Fibroblast of skin of back (primary cell): ENCODE measurements at regions not wholly inside any gene's neighbourhood (a gene's known extent, or its start where the extent isn't known, plus 50 kb on each side); places are given as distances from the start of the nearest gene placed in this dataset.

Source experiments
- DNase-seq: peaks from one replicate; pipeline ENCODE4 v3.0.0-alpha.2; 2013

DNA sequence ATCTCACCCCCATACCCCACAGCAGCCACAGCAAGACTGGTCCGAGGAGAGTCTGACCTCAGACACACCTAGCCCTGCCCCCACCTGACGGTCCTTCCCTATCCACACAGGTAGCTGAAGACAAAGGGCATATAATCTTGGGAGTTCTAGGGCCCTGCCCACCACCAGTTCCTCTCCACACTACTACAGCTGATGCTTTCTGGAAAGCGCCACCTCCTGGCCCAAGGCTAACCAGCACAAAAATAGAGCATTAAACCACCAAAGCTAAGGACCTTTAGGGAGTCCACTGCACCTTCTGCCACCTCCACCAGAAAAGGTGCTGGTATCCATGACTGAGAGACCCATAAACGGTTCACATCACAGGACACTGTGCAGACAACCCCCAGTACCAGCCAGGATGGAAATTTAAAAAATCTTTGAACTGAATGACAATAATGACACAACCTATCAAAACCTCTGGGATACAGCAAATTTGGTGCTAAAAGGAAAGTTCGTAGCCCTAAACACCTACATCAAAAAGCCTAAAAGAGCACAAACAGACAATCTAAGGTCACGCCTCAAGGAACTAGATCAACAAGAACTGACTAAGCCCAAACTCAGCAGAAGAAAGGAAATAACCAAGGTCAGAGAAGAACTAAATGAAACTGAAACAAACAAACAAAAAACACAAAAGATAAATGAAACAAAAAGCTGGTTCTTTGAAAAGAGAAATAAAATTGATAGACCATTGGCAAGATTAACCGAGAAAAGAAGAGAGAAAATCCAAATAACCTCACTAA, 122.1 kb upstream of the TPRG1 start:
- DNase-seq, result no peak

DNA sequence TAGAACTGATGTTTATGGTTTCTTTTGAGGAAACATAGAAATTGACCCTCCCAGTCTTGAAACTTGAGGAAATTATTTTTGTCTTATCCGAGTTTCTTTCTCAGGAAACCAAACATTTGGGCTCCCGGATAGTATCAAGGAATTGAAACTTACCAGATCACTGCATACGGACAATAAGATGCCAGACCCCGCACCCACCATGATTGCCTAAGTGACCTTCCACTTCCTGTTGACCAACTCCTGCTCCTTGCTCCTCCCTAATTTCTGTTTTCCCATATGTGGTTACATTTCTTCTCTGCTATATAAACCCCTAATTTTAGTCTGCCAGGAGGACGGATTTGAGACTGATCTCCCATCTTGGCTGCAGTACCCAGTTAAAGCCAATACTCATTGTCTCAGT, 118.4 kb upstream of the TPRG1 start:
- no peak for DNase-seq

DNA sequence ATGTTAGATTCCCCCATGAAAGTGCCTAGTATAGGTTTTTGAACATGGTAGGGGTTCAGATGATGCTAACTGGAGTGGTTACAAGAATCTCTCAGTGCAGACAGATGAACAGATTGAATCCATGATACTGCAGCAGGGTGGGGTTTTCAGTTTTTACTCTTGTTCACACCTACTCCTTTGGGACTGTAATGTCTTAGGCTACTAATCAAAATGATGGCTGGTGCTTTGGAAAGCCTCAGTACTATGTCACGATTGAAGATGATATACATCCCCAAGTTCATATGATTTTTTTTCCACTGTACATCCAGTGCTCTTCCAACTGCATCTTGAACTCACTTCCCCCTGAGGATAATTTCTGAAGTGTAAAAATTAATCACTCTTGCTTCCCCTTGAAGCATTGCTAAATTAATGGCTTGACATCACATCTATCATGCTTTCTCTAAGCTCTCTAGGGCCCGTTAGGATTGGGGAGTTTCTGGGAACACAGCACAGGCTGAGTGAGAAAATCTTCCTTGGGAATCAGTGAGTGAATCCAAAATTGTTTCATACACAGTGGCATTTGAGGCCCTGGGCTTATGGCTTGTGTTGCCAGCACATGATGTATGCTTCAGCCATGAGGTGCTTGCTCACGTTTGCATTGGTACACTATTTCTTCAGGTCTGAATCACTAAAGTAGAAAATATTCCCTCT, 115.0 kb upstream of the TPRG1 start:
- no peak for DNase-seq

DNA sequence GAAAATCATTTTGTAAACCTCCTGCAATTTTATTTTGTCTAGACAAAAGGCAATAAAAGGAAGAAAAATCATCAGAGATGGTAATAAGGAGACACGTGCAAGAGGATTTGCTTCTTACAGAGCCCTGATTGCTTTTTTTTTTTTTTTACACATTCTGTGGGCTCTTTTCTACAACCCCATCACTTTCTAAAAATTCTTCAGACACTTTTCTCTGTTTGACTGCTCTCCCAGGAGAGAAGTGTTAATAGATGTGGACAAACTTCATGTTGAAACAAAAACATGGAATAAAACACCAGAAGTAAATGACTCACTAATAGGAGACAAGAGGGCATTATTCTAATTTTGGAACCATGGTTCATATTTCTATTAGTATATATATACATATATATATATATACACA, 114.4 kb upstream of the TPRG1 start:
- DNase-seq, result peak; percentile 4

DNA sequence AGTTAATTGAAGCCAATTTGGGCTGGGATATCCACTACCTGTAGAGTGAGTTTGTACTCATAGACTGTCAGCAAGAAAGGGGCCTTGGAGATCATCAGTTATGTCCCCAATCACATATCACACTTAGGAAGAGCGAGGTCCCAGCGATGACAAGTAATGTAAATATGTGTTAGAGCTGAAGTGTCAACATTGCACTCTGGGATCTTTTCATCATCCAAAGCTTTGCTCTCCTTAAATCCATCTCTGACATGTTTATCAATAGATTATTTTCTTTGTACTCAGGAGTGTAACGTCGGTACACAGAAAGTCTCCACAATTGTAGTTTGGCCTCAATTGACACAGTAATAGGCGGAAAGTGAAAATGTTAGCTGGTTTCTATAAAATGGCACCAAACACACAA, 113.7 kb upstream of the TPRG1 start:
- DNase-seq, result no peak

DNA sequence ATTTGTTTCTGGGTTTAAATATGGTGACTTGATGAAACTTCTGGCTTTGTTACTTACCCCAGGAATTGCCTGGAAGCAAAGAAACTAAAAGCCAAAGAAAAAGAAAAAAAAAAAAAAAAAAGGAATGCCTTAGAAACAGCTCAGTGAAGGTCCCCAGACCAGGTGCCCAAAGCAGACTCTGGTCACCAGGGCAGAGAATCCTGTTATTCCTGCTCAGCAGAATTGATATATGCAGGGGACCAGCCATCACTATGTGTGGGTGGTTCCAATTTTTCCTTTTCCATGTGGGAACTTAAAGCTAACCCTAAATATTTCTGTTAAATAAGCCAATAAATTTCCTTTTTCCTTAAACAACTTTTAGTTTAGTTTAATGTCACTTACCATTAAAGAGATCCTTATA, 100.8 kb upstream of the TPRG1 start:
- DNase-seq, result no peak

DNA sequence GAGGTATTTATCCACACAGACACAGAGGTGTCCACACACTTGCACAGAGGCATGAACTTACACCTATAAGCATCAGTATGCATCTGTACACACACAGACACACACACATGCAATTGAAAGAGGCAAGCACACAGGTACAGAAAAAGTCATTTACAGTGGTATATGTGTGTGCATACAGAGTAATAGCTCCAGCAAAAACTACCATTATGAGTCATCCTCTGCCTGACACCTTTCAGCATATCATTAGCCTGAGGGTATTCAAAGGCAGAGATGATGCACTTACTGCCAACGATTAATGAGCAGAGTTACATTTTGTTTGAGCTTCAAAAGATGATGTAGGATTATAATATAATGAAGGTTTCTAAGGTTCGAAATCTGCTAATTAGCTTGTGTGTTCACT, 100.3 kb upstream of the TPRG1 start:
- DNase-seq, result no peak

DNA sequence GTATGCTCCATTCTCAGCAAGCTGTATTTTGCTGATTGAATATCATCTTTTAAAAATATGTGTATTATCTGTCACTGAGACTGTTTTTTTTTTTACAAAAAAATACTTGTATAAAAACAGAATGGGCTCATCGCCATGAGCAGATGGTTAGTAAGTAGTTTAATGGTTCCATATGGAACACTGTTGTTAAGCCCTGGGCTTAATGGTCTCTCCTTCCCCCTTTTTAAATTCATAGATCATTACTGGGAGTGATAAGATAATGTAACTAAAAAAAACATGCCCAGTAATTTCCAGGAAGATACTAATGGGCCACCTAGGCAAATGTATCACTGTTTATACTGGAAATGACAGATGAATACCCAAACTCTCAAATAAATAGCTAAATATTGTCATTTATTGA, 95.3 kb upstream of the TPRG1 start:
- no peak for DNase-seq

DNA sequence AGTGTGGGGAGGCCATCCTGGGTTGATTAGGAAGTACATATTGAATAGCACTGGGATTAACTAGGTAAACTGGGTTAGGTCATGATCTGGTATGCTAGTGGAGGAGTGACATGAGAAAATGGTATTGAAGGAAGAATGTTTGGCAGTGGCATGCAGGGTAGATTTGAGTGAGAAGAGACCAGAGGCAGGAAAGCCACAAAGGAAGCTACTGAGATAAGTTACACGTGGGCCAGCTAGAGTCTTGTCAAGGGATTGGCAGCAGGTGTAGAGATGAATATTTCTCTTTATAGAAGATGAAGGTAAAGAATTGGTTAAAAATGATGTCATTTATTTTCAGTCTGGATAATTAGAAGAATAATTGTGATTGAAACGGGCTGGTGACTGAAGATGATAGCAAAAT, 91.0 kb upstream of the TPRG1 start:
- no peak for DNase-seq

DNA sequence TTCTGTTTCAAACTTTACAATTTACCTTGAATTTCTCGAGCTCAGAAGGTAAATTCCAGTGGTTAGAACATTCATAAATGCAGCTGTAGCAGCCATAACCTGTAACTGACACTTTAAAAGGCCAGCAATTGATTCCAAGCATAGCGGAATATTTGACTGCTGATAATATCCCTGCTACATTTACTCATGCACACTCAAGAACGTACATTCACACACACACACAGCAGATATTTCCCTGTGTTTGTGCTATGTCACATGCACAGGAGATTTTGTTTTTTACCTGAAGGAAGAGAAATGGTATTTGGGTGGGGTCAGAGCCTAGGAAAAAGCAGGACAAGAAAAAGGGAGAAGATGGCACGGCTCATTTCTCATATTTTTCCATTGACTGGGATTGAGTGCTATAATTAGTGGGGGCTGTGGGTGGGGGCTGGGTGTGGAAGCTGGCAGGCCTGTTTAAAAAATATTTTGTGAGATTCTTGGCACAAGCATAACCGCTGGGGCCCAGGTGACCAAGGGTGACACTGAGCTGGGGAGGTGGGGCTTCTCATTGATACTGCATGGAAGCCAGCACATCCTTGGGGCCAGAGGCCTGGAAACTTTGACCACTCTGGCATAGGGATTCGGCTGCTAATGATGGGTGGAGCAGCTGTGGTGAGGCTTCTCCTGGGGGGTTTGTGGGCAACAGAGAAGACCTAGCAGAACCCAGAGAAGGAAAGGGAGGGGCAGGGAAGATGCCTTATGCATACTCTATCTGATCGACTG, 88.9 kb upstream of the TPRG1 start:
- DNase-seq, result no peak

DNA sequence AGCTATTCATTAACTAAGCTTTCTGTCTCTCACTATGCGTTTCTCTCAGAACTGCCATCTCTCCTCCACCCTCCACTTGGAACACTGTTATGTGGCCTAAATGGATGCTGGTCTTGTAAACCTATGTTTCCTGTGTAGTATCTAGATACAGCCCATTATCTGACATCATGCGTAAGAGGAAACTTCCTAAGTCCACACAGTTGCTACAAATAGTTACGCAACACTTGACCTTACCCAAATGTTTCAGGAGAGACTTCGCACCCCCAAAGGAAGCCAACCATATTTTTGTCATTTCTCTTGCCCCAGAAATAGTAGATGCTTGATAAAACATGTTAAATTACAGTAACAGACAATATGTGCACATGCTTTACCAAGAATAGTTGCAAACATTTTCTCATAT, 87.2 kb upstream of the TPRG1 start:
- no peak for DNase-seq

DNA sequence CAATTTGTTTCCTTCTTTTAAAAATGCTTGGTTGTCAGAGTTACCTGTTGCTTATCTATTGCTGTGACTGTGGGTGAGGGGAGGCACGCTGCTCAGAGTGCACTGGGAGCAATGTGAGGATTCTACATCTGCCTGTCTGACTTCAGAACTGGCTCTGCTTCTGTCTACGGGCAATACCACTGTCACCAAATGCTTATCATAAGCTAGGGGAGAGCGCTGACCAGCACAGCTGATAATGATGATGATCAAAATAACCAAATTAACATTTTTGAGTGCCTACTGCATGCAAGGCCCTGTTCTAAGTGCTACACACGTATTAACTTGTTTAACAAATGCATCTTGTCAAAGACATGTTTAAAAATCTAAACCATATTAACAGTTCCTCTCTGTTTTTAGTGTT, 79.2 kb upstream of the TPRG1 start:
- DNase-seq, result no peak

DNA sequence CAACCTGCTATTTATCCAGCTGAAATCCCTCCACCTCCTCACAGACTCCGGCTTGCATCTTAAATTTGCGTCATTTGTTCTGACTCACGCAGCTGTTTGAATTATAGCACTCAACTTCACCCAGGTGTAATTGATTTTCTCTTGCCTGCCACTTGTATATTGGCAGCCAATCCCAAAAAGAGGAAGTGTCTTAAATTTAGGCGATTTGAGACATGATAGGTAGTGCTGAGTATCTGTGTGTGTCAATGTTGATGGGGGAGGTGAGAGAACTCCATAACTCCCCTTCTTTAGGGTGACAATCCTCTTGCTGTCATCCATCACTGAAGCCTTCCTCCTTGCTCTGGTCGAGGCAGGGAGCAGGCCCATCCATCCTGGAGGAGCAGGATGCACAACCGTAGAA, 77.2 kb upstream of the TPRG1 start:
- DNase-seq, result no peak

DNA sequence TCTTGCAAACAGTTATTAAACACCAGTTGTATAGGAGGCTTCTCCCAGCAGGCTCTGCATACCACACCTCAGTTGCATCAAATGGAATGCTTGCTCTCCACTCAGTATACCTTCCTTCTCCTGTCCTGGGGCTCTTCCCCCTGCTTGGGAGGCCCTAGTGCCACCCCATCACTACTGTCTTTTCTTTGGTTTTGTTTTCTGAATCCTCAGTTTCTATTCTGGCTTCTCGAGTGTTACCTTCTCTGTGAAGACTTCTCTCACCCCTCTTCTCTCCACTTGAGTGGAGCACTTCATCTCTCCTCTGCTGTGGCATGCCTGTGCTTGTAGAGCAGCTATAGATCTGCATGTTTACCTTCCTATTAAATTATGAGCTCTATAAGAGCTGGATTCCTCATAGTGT, 75.7 kb upstream of the TPRG1 start:
- DNase-seq, result no peak

DNA sequence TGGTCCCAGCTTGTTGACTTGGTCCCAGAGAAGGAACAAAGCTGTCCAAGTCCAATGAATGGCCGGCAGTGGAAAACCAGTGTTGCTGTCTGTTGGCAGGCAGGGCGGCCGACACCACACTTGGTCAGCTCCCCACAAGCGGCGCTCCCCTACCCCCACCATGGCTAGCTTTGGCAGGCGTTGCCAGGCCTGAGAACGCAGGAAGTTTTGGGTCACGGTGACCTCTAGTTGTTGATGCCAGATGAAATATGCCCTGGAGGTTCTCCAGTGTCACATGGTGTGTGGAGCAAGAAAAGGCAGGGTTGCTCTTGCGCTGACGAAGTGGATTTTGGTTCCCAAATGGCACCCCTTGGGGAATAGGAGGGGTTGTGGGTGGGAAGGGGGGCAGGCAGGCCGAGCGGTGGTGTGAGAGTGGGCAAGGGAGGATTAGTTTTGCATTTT, 72.7 kb upstream of the TPRG1 start:
- no peak for DNase-seq

DNA sequence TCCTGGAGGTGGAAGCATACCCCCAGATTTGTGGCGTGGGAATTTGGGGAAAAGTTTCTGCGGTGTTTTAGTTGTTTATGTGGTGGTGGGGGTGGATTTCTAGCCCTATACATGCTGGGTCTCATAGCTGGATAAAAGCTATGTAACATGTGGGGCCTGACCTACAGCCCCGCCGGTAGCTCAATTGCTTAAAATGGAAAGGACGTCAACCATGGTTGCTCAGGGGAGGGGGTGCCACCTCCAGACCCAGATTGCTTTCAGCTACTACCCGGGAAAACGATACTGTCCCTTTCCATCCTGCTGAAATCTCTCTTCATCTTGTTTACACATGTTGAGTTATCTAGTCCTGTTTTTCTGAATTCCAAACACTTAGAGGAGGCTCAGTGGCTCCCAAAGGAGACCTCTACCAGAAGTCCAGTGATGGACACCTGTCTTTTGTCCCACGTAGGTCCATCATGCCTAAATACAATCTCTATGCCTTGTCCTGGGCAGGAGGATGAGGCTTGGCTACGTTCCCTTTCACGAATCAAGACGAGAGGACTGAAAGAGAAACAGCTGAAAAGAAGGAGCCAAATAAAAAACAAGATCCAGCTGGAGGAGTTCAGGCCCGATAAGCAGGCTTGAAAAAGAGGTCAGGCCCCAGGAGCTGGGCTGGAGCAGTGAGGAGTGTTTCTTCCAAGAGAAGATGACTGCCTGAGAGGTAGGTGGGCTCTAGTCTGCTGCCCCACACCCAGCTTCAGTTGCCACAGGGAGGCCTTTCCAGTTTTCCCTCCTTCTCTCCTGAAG, 72.1 kb upstream of the TPRG1 start:
- DNase-seq, result no peak

DNA sequence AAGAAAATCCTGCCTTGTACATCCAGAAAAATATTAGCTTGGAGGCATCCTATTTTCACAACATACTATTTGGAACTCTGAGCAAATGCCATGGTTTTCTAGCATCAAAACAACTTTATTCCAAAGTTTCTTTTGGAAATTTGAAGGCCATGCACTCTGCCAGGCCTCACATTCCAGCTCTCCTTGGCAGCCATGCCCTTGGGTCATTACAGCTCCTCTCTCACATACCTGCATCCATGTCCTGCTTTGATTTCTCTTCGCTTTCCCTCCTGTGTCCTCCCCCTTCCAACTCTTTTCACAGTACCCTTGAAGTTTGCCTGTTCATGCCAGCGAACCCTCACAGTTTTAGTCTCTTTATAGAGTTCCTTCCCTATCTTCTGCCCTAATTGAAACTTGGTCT, 70.9 kb upstream of the TPRG1 start:
- DNase-seq, result no peak

DNA sequence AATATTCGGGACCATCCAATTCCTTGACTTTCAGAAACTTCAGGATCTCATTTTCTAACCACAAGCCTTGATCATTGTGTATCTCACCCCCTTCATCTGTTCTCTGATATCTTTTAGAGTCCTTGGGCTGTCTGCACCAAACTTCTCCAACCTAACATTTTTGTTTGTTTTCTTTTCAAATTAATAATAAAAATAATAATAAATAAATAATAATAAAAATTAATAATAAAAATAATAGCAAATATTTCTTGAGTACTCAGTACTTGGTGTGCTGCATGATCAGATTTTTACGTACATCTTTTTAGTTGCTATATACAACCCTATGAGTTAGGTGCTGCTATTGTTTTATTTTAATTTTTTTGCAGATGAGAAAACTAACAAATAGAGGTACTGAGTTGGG, 70.2 kb upstream of the TPRG1 start:
- no peak for DNase-seq

DNA sequence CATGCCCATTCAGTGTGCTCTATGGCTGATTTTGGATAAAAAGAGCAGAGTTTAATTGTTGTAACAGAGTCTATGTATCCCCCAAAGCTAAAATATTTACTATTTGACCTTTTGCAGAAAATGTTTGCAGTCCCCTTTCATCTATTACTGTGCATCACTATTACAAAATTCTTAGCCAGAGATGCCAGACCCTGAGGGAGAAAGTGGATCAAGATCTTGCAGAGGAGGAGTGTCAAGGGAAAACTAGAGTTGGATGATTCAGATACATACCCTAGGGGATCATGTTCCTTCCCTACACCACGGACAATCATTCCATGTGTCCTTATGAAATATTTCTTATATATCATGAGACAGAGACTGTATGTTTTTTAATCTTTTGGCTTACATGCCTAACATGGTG, 68.6 kb upstream of the TPRG1 start:
- peak; percentile 28 for DNase-seq

DNA sequence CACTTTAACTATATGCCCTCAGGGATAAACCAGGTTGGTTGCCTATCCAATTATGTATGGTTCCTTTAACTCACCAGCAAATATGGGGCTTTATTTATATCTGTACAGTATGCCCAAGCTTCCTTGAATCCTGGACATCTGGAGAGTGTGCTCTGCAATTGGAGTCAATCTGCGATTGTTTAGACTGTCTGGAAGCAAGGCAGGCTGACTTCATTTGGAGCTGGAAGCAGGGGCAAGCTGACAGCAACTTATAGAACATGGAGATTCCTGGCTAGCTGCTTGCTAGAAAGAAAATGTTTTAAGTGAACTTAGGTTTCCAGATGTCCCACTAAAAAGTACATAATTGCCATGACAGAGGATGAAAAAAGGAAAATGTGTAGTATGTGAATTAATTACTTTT, 63.7 kb upstream of the TPRG1 start:
- peak; percentile 51 for DNase-seq

DNA sequence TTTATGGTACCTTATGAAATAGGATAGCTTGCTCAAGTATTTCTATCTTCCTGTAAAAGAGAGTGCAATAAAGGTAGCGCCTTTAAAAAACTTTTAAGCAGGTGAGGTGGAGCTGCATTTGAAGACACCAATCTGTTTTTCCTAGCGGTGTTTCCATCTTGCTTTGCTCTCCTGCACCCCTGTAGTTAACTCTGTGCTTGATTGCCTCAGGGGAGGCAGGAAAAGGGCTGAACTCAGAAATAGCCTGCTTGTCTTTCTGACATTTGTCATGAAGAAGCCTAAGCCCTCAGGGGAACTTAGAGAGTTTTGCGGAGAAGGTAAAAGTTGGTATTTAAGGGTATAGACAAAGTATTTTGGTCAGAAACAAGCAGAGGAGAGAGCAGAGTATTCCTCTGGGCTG, 63.0 kb upstream of the TPRG1 start:
- DNase-seq, result no peak

DNA sequence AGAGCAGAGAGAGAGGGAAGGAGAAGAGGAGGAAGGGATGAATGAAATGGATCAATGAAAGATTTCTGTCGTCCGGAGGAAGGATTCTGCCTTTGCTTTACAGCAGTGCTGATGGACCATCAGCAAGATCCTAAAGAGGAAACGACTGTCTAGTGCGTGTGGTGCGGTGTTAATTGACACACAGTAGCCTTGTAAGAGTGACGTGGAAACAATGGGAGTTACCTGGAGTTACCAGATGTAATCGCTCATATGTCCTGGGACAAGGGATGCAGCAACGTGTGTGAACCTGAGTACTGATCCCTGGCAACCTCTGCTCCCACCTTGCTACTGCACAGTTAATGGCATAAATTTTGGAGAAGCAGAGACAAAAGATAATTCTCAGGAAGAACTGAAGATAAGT, 62.6 kb upstream of the TPRG1 start:
- no peak for DNase-seq

DNA sequence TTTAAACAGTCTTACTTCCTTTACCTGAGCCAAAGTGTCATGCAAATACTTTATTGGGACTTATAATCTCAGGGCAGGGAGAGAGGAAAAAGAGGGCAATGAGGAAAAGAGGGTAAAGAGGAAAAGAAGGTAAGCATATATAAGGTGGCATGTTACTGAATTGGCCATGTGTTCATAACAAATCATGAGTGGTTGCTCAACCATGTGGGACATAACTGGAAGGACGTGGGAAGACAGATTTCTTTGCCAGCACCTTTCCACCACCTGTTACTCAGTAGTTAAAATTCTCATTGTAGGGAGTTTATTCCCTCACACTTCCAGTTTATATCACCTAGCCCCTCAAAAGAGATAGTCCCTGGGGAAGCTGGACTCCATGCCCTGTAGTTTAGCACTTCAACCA, 54.7 kb upstream of the TPRG1 start:
- no peak for DNase-seq
